ENCODE measurements at regions not wholly inside any gene's neighbourhood (a gene's known extent, or its start where the extent isn't known, plus 50 kb on each side); places are given as distances from the start of the nearest gene placed in this dataset.
"Not testable (repeated sequence)": the region's sequence is repeated elsewhere in the genome, so short reads cannot be mapped to it uniquely, and the experiment has no call there.

- DNase-seq (ENCODE audit: low read depth in 2 of 2): no peak
Measured at GRCh38 chrX:140342410-140342809, 162.5 kb downstream of the SOX3 start.

GRCh38 chrX:140337263-140337662, 167.6 kb downstream of the SOX3 start:
- DNase-seq (ENCODE audit: low read depth in 2 of 2): no peak

GRCh38 chrX:140318296-140318695, 186.6 kb downstream of the SOX3 start:
- DNase-seq (ENCODE audit: low read depth in 2 of 2): no peak

- DNase-seq (ENCODE audit: low read depth in 2 of 2): no peak
Measured at GRCh38 chrX:140317462-140317861, 187.4 kb downstream of the SOX3 start.

GRCh38 chrX:140298960-140299825, 205.7 kb downstream of the SOX3 start:
- DNase-seq (ENCODE audit: low read depth in 2 of 2): no peak

- DNase-seq (ENCODE audit: low read depth in 2 of 2): no peak
Measured at GRCh38 chrX:140297273-140297672, 207.6 kb downstream of the SOX3 start.

- DNase-seq (ENCODE audit: low read depth in 2 of 2): no peak
Measured at GRCh38 chrX:140292961-140293360, 211.9 kb downstream of the SOX3 start.

GRCh38 chrX:140292188-140292587, 212.7 kb downstream of the SOX3 start:
- no peak for DNase-seq (ENCODE audit: low read depth in 2 of 2)

- no peak for DNase-seq (ENCODE audit: low read depth in 2 of 2)
Measured at GRCh38 chrX:140274811-140275525, 229.9 kb downstream of the SOX3 start.

GRCh38 chrX:140273921-140274320, 230.9 kb downstream of the SOX3 start:
- no peak for DNase-seq (ENCODE audit: low read depth in 2 of 2)

- no peak for DNase-seq (ENCODE audit: low read depth in 2 of 2)
Measured at GRCh38 chrX:140250391-140250790, 254.5 kb downstream of the SOX3 start.

GRCh38 chrX:140249088-140249487, 255.8 kb downstream of the SOX3 start:
- no peak for DNase-seq (ENCODE audit: low read depth in 2 of 2)

GRCh38 chrX:140229191-140229590, 263.9 kb upstream of the CXorf66 start:
- no peak for DNase-seq (ENCODE audit: low read depth in 2 of 2)

- not testable (repeated sequence) for DNase-seq (ENCODE audit: low read depth in 2 of 2)
Measured at GRCh38 chrX:140226037-140226436, 260.7 kb upstream of the CXorf66 start.

- DNase-seq (ENCODE audit: low read depth in 2 of 2): not testable (repeated sequence)
Measured at GRCh38 chrX:140215894-140216293, 250.6 kb upstream of the CXorf66 start.

GRCh38 chrX:140214518-140214917, 249.2 kb upstream of the CXorf66 start:
- DNase-seq (ENCODE audit: low read depth in 2 of 2): not testable (repeated sequence)

- DNase-seq (ENCODE audit: low read depth in 2 of 2): no peak
Measured at GRCh38 chrX:140206657-140207056, 241.3 kb upstream of the CXorf66 start.

GRCh38 chrX:140190441-140191108, 225.3 kb upstream of the CXorf66 start:
- DNase-seq (ENCODE audit: low read depth in 2 of 2): no peak

GRCh38 chrX:140180585-140180984, 215.3 kb upstream of the CXorf66 start:
- no peak for DNase-seq (ENCODE audit: low read depth in 2 of 2)

GRCh38 chrX:140177821-140178220, 212.5 kb upstream of the CXorf66 start:
- DNase-seq (ENCODE audit: low read depth in 2 of 2): no peak

GRCh38 chrX:140172401-140172800, 207.1 kb upstream of the CXorf66 start:
- no peak for DNase-seq (ENCODE audit: low read depth in 2 of 2)

- DNase-seq (ENCODE audit: low read depth in 2 of 2): no peak
Measured at GRCh38 chrX:140167551-140167950, 202.2 kb upstream of the CXorf66 start.
